Left ventricle myocardium inferior (tissue), 1 donor: ENCODE measurements at regions not wholly inside any gene's neighbourhood (a gene's known extent, or its start where the extent isn't known, plus 50 kb on each side); places are given as distances from the start of the nearest gene placed in this dataset.

Source experiments
- DNase-seq: peaks from one replicate; pipeline ENCODE4 v3.0.0-alpha.2; 2020
- H3K27ac ChIP-seq: fragments of 200-600 bp; replicated peaks from 2 replicates; pipeline ENCODE4 v1.8.0; 2021
- H3K27me3 ChIP-seq: fragments of 200-600 bp; 2 replicates; pipeline ENCODE4 v1.8.0; 2021; ENCODE audit warnings: low read depth
- H3K36me3 ChIP-seq: fragments of 200-600 bp; 2 replicates; pipeline ENCODE4 v1.8.0; 2021
- H3K4me1 ChIP-seq: fragments of 200-600 bp; 2 replicates; pipeline ENCODE4 v1.8.0; 2021
- H3K4me3 ChIP-seq: fragments of 200-600 bp; 2 replicates; pipeline ENCODE4 v1.8.0; 2021; ENCODE audit warnings: mild to moderate bottlenecking, moderate library complexity
- H3K9me3 ChIP-seq: fragments of 200-600 bp; replicated peaks from 2 replicates; pipeline ENCODE4 v1.8.0; 2021
- intact Hi-C: fragments of 100-400 bp; cut with micrococcal nuclease; formaldehyde crosslinking; loops from one replicate; pipeline ENCODE4 v1.11.0; 2022
- TF ChIP-seq, protein P1 (sequence below): fragments of 200-600 bp; IDR thresholded peaks from 2 replicates; pipeline ENCODE4 v1.8.0; 2021; ENCODE audit warnings: antibody characterized with exemption, mild to moderate bottlenecking, borderline replicate concordance
- donor health status: DM: no; HTN: yes; CAD: no; lungs with severe emphysema.

DNA sequence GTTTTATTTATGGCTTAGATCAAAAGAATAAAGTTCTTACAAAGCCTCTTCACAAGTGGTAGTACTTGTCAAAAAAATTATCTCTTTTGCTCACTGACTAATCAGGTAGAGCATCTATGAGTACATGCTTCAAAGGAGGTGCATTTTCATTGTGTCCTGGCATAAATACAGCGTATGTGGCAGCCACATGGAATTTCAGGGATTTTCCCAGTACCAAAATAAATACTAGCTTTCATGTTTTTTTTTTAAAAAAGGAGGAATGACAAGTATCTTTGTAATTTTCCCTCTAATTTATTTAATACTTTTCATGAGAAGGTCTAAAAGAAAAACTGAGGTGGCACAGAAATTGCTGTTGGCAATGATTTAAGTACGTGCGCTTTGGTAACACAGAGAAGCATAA is 597.8 kb upstream of the ALCAM start:
- Histone ChIP-seq H3K27ac (no peak overlapping the region), H3K27me3 (no peaks in the 10 kb centered on the region), H3K36me3 (no peaks in the 10 kb centered on the region), H3K4me3 (no peak overlapping the region), H3K9me3 (no peaks in the 10 kb centered on the region), H3K4me1 (no peaks in the 10 kb centered on the region)
- intact Hi-C loops: no loop called here
- TF ChIP-seq, protein P1, sequence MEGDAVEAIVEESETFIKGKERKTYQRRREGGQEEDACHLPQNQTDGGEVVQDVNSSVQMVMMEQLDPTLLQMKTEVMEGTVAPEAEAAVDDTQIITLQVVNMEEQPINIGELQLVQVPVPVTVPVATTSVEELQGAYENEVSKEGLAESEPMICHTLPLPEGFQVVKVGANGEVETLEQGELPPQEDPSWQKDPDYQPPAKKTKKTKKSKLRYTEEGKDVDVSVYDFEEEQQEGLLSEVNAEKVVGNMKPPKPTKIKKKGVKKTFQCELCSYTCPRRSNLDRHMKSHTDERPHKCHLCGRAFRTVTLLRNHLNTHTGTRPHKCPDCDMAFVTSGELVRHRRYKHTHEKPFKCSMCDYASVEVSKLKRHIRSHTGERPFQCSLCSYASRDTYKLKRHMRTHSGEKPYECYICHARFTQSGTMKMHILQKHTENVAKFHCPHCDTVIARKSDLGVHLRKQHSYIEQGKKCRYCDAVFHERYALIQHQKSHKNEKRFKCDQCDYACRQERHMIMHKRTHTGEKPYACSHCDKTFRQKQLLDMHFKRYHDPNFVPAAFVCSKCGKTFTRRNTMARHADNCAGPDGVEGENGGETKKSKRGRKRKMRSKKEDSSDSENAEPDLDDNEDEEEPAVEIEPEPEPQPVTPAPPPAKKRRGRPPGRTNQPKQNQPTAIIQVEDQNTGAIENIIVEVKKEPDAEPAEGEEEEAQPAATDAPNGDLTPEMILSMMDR: no peak
- DNase-seq: no peak

DNA sequence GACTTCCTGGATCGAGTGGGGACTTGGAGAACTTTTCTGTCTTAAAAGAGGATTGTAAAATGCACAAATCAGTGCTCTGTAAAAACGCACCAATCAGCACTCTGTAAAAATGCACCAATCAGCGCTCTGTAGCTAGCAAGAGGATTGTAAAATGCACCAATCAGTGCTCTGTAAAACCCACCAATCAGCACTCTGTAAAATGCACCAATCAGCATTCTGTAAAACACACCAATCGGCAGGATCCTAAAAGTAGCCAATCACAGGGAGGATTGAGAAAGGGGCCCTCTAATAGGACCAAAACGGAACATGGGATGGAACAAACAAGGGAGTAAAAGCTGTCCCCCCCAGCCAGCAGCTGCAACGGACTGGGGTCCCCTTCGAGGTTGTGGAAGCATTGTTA is 587.4 kb upstream of the ALCAM start:
- H3K4me1 ChIP-seq: no peaks in the 10 kb centered on the region
- no peak overlapping the region for H3K27ac ChIP-seq
- intact Hi-C loops: no loop called here
- TF ChIP-seq, protein P1: no peak
- no peaks in the 10 kb centered on the region for H3K36me3 ChIP-seq
- DNase-seq: no peak
- no peak overlapping the region for H3K4me3 ChIP-seq
- peaks cover 8% of the 10 kb centered on the region for H3K9me3 ChIP-seq
- H3K27me3 ChIP-seq: no peaks in the 10 kb centered on the region

DNA sequence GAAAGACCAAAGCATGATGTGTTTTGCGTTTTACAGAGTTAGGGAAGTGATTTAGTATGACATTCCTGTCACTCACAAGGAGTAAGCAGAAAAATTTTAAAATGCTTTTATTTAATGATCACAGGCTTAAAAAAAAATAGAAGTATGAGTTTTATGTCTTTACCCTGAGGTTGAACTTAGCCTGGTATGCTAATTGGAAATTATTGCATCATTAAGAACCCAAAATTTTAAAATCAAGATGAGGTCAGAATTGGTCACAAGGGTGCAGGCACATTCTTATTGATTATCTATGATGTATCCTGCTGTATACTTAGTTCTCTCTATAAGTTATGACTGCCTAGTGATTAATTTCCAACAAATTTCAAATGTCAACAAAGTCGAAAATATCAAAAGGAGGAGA is 585.6 kb upstream of the ALCAM start:
- Histone ChIP-seq H3K4me1 (no peaks in the 10 kb centered on the region), H3K27ac (no peak overlapping the region), H3K36me3 (no peaks in the 10 kb centered on the region), H3K4me3 (no peak overlapping the region), H3K27me3 (no peaks in the 10 kb centered on the region), H3K9me3 (peaks cover 8% of the 10 kb centered on the region)
- intact Hi-C loops: no loop called here
- DNase-seq: no peak
- TF ChIP-seq, protein P1: no peak

DNA sequence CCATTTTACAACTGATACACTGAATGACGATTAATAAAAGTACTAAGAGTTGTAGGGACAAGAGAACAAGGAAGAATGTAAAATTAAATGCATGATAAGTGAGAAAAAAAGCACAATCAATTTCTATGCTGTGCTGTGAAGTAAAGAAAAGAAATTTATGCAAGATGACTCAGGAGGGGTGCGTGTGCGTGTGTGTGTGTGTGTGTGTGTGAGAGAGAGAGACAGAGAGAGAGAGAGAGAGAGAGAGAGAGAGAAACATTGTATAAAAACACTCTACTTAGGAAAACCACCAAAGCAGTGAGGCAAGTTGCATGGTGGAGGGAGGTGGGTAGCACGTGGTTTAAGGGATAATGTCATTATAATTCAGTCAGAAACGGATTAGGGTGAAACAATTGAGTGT is 580.8 kb upstream of the ALCAM start:
- no peak for DNase-seq
- H3K27ac ChIP-seq: no peak overlapping the region
- H3K4me3 ChIP-seq: no peak overlapping the region
- no peaks in the 10 kb centered on the region for H3K36me3 ChIP-seq
- no peaks in the 10 kb centered on the region for H3K9me3 ChIP-seq
- no peaks in the 10 kb centered on the region for H3K4me1 ChIP-seq
- intact Hi-C loops: no loop called here
- H3K27me3 ChIP-seq: no peaks in the 10 kb centered on the region
- TF ChIP-seq, protein P1: no peak

DNA sequence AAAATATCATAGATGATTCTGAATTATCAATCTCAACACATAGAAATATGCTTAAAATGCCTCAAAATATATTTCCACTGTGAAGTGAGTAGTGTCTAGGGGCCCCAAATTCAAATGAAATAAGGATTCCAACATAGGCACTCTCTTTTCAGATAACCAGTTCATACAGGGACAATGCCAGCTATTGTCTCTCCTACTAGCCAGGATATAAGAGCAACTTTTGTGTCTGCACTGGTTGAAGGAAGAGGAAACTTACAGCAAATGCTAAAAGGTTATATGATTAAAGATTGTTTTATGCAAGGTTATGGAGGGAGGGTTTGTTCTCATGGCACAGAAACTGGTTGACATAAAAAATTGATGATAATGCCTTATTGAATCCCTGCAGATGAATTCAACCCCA is 579.4 kb upstream of the ALCAM start:
- no peaks in the 10 kb centered on the region for H3K27me3 ChIP-seq
- no peak for DNase-seq
- H3K36me3 ChIP-seq: no peaks in the 10 kb centered on the region
- no peak overlapping the region for H3K4me3 ChIP-seq
- H3K4me1 ChIP-seq: no peaks in the 10 kb centered on the region
- TF ChIP-seq, protein P1: no peak
- no peaks in the 10 kb centered on the region for H3K9me3 ChIP-seq
- intact Hi-C loops: no loop called here
- no peak overlapping the region for H3K27ac ChIP-seq

DNA sequence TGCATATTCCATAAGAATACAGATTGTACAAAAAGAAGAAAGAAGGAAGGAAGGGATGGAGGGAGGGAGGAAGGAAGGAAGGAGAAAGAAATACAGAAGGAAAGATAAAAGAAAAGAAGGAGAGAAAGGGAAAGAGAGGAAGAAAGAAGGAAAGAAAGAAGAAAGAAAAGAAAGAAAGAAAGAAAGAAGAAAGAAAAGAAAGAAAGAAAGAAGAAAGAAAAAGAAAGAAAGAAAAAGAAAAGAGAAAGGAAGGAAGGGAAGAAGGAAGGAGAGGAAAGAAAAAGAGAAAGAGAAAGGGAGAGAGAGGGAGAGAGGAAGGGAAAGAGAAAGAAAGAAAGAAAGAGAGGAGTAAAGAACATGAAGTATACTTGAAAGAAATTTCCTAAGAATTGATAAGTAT is 577.9 kb upstream of the ALCAM start:
- no peak for DNase-seq
- Histone ChIP-seq H3K4me3 (no peak overlapping the region), H3K9me3 (no peaks in the 10 kb centered on the region), H3K36me3 (no peaks in the 10 kb centered on the region), H3K4me1 (no peaks in the 10 kb centered on the region), H3K27ac (no peak overlapping the region), H3K27me3 (no peaks in the 10 kb centered on the region)
- intact Hi-C loops: no loop called here
- TF ChIP-seq, protein P1: no peak
